SK-N-SH treated with all-trans-retinoic acid at 6 μM for 48 hours (cell line): ENCODE measurements at regions not wholly inside any gene's neighbourhood (a gene's known extent, or its start where the extent isn't known, plus 50 kb on each side); places are given as distances from the start of the nearest gene placed in this dataset.

Experiments used
- ATAC-seq: fragments of 200-7000 bp; cut with Tn5 transposase; 3 replicates; pipeline ENCODE4 v1.9.1; 2020; ENCODE audit warnings: mild to moderate bottlenecking, moderate library complexity
- ARNTL ChIP-seq: fragments of 450-650 bp; formaldehyde crosslinking; IDR thresholded peaks from 2 replicates; pipeline ENCODE4 v1.5.0; 2020; ENCODE audit warnings: low read depth, mild to moderate bottlenecking, moderate library complexity, borderline replicate concordance
- BACH2 ChIP-seq: fragments of 250-450 bp; sonication (Bioruptor Pico); IDR thresholded peaks from 2 replicates; pipeline ENCODE4 v1.9.0; 2021; ENCODE audit warnings: mild to moderate bottlenecking, borderline replicate concordance
- CREB5 ChIP-seq: fragments of 250-450 bp; sonication (Bioruptor Pico); IDR thresholded peaks from 2 replicates; pipeline ENCODE4 v1.5.1; 2020; ENCODE audit warnings: low read depth, mild to moderate bottlenecking, moderate library complexity
- CSRNP3 ChIP-seq: fragments of 250-450 bp; sonication (Bioruptor Pico); IDR thresholded peaks from 2 replicates; pipeline ENCODE4 v1.5.1; 2021; ENCODE audit warnings: mild to moderate bottlenecking, moderate library complexity
- ESRRG ChIP-seq: fragments of 250-450 bp; sonication (Bioruptor Pico); IDR thresholded peaks from 2 replicates; pipeline ENCODE4 v1.6.1; 2021; ENCODE audit warnings: mild to moderate bottlenecking
- GLIS3 ChIP-seq: fragments of 250-450 bp; sonication (Bioruptor Pico); IDR thresholded peaks from 2 replicates; pipeline ENCODE4 v1.5.0; 2020; ENCODE audit warnings: mild to moderate bottlenecking, moderate library complexity
- ISL1 ChIP-seq: fragments of 250-450 bp; sonication (Bioruptor Pico); IDR thresholded peaks from 2 replicates; pipeline ENCODE4 v2.1.2; 2022; ENCODE audit warnings: mild to moderate bottlenecking, moderate library complexity
- OSR1 ChIP-seq: fragments of 250-450 bp; sonication (Bioruptor Pico); IDR thresholded peaks from 2 replicates; pipeline ENCODE4 v1.8.0; 2022; ENCODE audit warnings: moderate library complexity, mild to moderate bottlenecking, inconsistent platforms
- PATZ1 ChIP-seq: fragments of 250-450 bp; sonication (Bioruptor Pico); IDR thresholded peaks from 2 replicates; pipeline ENCODE4 v1.8.0; 2020; ENCODE audit warnings: mild to moderate bottlenecking, moderate library complexity, borderline replicate concordance
- PPARA ChIP-seq: fragments of 250-450 bp; sonication (Bioruptor Pico); IDR thresholded peaks from 2 replicates; pipeline ENCODE4 v1.5.0; 2020; ENCODE audit warnings: mild to moderate bottlenecking, borderline replicate concordance
- RARB ChIP-seq: fragments of 250-450 bp; sonication (Bioruptor Pico); IDR thresholded peaks from 2 replicates; pipeline ENCODE4 v1.8.0; 2021; ENCODE audit warnings: mild to moderate bottlenecking, moderate library complexity
- SNAI2 ChIP-seq: fragments of 250-450 bp; sonication (Bioruptor Pico); IDR thresholded peaks from 2 replicates; pipeline ENCODE4 v1.5.0; 2020; ENCODE audit warnings: mild to moderate bottlenecking, moderate library complexity
- TCF4 ChIP-seq: fragments of 250-450 bp; sonication (Bioruptor Pico); IDR thresholded peaks from 2 replicates; pipeline ENCODE4 v1.8.0; 2021; ENCODE audit warnings: mild to moderate bottlenecking, moderate library complexity, borderline replicate concordance
- TOX ChIP-seq: fragments of 250-450 bp; sonication (Bioruptor Pico); IDR thresholded peaks from 2 replicates; pipeline ENCODE4 v1.8.0; 2021; ENCODE audit warnings: mild to moderate bottlenecking, moderate library complexity, borderline replicate concordance
- ZFP30 ChIP-seq: fragments of 450-650 bp; formaldehyde crosslinking; IDR thresholded peaks from 2 replicates; pipeline ENCODE4 v1.5.0; 2022; ENCODE audit warnings: mild to moderate bottlenecking, moderate library complexity
- ZNF565 ChIP-seq: fragments of 450-650 bp; formaldehyde crosslinking; conservative IDR thresholded peaks from 2 replicates; pipeline ENCODE4 v1.5.0; 2020; ENCODE audit warnings: low read depth, mild to moderate bottlenecking, moderate library complexity
- ZNF70 ChIP-seq: fragments of 450-650 bp; formaldehyde crosslinking; IDR thresholded peaks from 2 replicates; pipeline ENCODE4 v1.5.0; 2020; ENCODE audit warnings: mild to moderate bottlenecking, moderate library complexity
- ZNF8 ChIP-seq: fragments of 450-650 bp; formaldehyde crosslinking; IDR thresholded peaks from 2 replicates; pipeline ENCODE4 v1.5.0; 2020; ENCODE audit warnings: mild to moderate bottlenecking, moderate library complexity
- TF ChIP-seq, protein P1 (sequence below): fragments of 250-450 bp; sonication (Bioruptor Pico); IDR thresholded peaks from 2 replicates; pipeline ENCODE4 v1.8.0; 2021; ENCODE audit warnings: low read depth, mild to moderate bottlenecking, moderate library complexity, borderline replicate concordance
- TF ChIP-seq, protein P2 (sequence below): fragments of 250-450 bp; sonication (Bioruptor Pico); IDR thresholded peaks from 2 replicates; pipeline ENCODE4 v1.5.0; 2020; ENCODE audit warnings: mild to moderate bottlenecking, moderate library complexity

DNA sequence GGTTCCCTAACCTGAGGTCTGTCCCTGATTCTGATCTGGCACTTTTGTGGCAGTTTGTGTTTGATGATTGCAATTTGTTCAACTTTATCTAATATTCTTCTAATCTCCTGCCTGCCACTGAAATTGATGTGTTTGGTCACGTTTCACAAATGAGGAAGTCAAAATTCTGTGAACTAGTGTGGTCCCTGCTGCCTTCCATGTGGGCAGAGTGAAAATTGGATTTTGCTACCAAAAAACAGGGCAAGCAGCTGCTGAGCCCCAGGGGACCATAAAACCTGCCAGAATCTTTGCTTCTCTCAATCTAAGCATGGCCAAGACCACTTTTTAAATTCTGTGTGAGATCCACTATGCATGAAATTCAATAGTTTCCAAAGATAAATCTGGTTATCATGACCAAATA is 195.5 kb upstream of the CYRIA start:
- TF ChIP-seq PPARA (no peak), OSR1 (CRISPR knock-in tag) (no peak), ZNF8 (no peak), ZNF70 (no peak)
- no peak for ATAC-seq

DNA sequence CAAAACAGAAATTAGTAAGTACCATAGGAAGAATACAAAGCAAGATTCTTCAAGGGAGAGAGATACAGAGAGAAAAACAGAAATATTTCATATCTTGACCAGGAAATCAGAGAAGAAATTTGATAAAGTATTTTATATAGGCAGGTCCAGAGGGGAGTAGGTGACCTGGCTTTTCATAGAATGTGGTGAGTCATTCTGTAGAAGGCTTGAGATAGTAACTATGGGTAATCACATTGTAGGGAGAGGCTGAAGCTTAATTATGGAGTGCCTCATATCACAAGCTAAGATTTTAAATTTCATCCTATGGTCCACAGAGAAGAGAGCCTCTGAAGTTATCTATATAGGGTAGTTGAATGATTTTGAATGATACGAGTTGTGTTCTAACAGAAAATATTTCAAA is 195.0 kb upstream of the CYRIA start:
- TF ChIP-seq ISL1 (peak; percentile 11; the same call in 1 of the 2 replicates), ZNF70 (no peak)
- no peak for ATAC-seq

DNA sequence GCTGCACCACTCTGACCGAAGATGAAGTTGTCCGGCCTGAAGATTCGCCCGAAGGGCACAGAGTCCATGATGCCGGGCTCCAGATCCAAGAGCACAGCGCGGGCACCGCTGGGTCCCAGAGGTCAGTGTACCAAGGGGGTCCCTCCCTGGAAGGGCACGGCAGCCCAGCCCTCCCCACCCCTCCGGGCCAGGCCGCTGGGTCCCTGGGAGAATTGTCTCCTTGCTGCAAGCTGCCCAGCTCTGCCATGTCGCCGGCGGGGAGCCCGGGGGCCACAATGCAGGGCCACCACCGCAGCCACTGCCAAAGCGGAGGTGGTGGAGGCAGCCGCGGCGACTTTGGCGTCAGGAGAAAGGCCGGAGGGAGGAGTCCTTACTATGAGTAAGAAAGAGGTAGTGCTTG is 189.5 kb upstream of the CYRIA start:
- ATAC-seq: no peak
- TF ChIP-seq ESRRG (no peak), BACH2 (CRISPR knock-in tag) (no peak), CSRNP3 (CRISPR knock-in tag) (no peak), ZNF8 (no peak), GLIS3 (CRISPR knock-in tag) (no peak), OSR1 (CRISPR knock-in tag) (no peak)
- TF ChIP-seq, protein P1, sequence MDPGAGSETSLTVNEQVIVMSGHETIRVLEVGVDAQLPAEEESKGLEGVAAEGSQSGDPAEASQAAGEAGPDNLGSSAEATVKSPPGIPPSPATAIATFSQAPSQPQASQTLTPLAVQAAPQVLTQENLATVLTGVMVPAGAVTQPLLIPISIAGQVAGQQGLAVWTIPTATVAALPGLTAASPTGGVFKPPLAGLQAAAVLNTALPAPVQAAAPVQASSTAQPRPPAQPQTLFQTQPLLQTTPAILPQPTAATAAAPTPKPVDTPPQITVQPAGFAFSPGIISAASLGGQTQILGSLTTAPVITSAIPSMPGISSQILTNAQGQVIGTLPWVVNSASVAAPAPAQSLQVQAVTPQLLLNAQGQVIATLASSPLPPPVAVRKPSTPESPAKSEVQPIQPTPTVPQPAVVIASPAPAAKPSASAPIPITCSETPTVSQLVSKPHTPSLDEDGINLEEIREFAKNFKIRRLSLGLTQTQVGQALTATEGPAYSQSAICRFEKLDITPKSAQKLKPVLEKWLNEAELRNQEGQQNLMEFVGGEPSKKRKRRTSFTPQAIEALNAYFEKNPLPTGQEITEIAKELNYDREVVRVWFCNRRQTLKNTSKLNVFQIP (CRISPR knock-in tag): no peak

GRCh38 chr2:16853088-16853487 is 187.5 kb upstream of the CYRIA start:
- no peak for ATAC-seq
- TF ChIP-seq ZNF8: no peak
- TF ChIP-seq ISL1: no peak
- no peak for TF ChIP-seq PPARA
- no peak for TF ChIP-seq CREB5 (CRISPR knock-in tag)
- TF ChIP-seq ZFP30: no peak
- no peak for TF ChIP-seq ZNF565 (CRISPR knock-in tag)
- TF ChIP-seq, protein P1 (CRISPR knock-in tag): no peak
- TF ChIP-seq PATZ1 (CRISPR knock-in tag): no peak
- TF ChIP-seq, protein P2, sequence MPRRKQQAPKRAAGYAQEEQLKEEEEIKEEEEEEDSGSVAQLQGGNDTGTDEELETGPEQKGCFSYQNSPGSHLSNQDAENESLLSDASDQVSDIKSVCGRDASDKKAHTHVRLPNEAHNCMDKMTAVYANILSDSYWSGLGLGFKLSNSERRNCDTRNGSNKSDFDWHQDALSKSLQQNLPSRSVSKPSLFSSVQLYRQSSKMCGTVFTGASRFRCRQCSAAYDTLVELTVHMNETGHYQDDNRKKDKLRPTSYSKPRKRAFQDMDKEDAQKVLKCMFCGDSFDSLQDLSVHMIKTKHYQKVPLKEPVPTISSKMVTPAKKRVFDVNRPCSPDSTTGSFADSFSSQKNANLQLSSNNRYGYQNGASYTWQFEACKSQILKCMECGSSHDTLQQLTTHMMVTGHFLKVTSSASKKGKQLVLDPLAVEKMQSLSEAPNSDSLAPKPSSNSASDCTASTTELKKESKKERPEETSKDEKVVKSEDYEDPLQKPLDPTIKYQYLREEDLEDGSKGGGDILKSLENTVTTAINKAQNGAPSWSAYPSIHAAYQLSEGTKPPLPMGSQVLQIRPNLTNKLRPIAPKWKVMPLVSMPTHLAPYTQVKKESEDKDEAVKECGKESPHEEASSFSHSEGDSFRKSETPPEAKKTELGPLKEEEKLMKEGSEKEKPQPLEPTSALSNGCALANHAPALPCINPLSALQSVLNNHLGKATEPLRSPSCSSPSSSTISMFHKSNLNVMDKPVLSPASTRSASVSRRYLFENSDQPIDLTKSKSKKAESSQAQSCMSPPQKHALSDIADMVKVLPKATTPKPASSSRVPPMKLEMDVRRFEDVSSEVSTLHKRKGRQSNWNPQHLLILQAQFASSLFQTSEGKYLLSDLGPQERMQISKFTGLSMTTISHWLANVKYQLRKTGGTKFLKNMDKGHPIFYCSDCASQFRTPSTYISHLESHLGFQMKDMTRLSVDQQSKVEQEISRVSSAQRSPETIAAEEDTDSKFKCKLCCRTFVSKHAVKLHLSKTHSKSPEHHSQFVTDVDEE: no peak
- TF ChIP-seq ARNTL (CRISPR knock-in tag): no peak
- TF ChIP-seq CSRNP3 (CRISPR knock-in tag): no peak
- no peak for TF ChIP-seq SNAI2 (CRISPR knock-in tag)
- no peak for TF ChIP-seq RARB (CRISPR knock-in tag)
- no peak for TF ChIP-seq GLIS3 (CRISPR knock-in tag)
- TF ChIP-seq TCF4 (CRISPR knock-in tag): no peak
- no peak for TF ChIP-seq OSR1 (CRISPR knock-in tag)
- TF ChIP-seq BACH2 (CRISPR knock-in tag): no peak
- no peak for TF ChIP-seq TOX
- TF ChIP-seq, all 23 proteins: peak for 0
